H7 (cell line): ENCODE measurements at regions not wholly inside any gene's neighbourhood (a gene's known extent, or its start where the extent isn't known, plus 50 kb on each side); places are given as distances from the start of the nearest gene placed in this dataset.
"Not testable (repeated sequence)": the region's sequence is repeated elsewhere in the genome, so short reads cannot be mapped to it uniquely, and the experiment has no call there.

Source experiments
- DNase-seq: peaks from one replicate; pipeline ENCODE4 v3.0.0; 2012
- H3K27me3 ChIP-seq: 2 replicates; pipeline ENCODE4 v1.6.0; 2011; ENCODE audit warnings: mild to moderate bottlenecking, low read length; ENCODE audit not compliant: control insufficient read depth, insufficient read depth
- H3K36me3 ChIP-seq: replicated peaks from 2 replicates; pipeline ENCODE4 v1.5.1; 2011; ENCODE audit warnings: low read length; ENCODE audit not compliant: control insufficient read depth, insufficient read depth
- H3K4me3 ChIP-seq: 2 replicates; pipeline ENCODE4 v1.5.1; 2011; ENCODE audit warnings: low read depth, mild to moderate bottlenecking, control low read depth, low read length, moderate library complexity; ENCODE audit not compliant: insufficient read depth

DNA sequence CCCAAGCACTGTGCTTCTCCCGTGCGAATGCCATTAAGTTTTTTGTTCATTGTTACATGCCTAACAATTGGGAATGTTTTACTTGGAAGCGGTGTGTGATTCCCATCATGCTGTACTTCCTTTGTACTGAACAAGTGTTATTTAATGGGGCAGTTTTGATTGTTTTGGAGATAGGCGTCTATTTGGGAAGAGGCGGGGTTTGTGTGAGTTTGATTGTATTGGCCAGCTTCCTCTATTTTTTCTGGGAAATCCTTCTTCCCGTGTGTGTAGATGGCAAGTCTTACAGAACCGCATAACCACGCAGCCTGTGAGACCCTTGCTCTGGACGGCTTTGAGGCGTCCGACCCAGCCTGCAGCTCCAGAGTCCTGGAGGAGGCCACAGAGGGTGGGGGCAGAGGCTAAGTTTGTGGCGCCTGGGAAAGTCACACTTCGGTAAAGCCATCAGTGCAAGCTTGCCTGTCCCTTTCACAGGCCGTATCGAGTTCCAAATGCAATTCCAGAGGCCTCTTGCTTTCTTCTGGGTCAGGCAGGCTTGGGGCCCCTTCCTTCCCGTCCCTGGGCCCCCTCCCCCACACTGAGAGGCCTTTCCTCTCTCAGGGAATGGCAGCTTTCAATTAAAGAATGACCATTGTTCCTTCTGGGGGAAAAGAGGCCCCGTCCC, 210.3 kb downstream of the TOMM20 start:
- Histone ChIP-seq H3K27me3 (peaks cover 4% of the 10 kb centered on the region; the same call in 1 of the 2 replicates), H3K36me3 (no peaks in the 10 kb centered on the region), H3K4me3 (no peak overlapping the region)
- peak; percentile 60 for DNase-seq

DNA sequence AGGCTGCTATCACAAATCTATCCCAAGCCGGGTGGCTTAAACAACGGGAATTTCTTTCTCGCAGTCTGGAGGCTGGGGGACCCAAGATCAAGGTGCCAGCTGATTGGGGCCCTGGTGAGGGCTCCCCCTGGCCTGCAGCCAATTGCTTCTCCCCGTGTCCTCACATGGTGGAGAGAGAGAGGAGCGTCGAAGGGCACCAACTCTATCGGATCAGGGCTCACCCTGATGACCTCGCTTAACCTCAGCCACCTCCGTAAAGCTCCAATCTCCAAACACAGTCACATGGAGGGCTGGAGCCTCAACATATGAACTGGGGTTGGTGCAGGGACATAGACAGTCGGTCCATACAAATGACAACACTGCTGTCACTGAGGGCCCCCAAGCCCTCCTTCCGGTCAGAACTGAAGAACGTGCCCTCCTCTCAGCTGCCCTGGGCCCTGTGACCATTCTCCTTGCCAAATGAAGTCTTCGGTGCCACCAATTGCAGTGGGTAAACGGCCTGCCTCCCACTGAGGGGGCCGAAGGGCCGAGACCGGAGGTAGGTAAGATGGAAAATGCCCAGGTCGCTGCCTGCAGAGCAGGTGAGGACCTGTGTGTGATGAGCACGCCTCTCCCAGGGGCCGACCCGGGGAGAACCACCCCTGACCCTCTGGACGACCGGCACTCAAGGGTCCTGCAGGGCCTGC, 211.0 kb downstream of the TOMM20 start:
- Histone ChIP-seq H3K36me3 (no peaks in the 10 kb centered on the region), H3K4me3 (no peak overlapping the region), H3K27me3 (peaks cover 4% of the 10 kb centered on the region; the same call in 1 of the 2 replicates)
- DNase-seq, result no peak

DNA sequence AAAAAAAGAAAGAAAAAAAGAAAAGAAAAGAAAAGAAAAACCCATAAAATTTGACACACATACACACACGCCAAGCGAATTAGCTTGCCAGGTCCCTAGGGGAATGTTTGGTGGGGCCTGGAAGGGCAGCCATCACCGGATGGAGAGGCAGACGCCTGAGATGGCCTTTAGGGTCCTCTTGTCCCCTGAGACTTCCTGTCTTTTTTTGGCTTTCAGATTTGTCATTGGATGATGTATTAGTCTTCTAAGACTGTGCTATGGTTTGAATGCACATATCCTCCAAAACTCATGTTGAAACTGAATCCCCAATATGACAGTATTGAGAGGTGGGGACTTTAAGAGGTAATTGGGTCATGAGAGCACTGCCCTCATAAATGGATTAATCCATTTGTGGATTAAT, 211.8 kb downstream of the TOMM20 start:
- Histone ChIP-seq H3K27me3 (peaks cover 4% of the 10 kb centered on the region; the same call in 1 of the 2 replicates), H3K4me3 (no peak overlapping the region), H3K36me3 (no peaks in the 10 kb centered on the region)
- DNase-seq, result no peak

DNA sequence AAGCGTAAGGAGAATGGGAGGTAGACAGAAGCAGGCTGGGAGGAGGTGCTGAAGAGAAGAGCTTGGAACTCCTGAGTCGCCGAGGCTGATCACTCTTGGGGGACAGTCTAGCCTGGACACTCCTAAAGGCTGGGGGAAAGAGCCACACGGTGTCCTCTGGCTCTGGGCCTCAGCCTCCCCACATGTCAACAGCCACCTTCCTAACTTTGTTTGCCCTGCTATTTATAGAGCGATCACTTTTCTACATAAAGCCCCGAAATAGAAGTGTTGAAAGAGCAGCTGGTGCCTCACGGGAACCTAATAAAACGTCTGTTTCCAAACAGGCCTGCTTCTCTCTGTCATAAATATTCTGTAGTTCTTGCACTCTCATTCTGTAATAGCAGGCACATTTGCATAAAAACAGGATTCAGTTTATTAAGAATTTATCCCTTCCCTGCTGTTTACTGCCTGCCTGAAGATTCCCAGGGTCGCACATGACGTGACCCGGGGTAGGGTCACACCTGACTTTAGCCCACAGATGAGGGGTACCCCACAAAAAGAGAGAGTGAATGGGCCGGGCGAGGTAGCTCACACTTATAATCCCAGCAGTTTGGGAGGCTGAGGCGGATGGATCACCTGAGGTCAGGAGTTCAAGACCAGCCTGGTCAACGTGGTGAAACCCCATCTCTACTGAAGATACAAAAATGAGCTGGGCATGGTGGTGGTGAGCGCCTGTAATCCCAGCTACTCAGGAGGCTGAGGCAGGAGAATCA, 212.5 kb downstream of the TOMM20 start:
- Histone ChIP-seq H3K27me3 (peaks cover 4% of the 10 kb centered on the region; the same call in 1 of the 2 replicates), H3K36me3 (no peaks in the 10 kb centered on the region), H3K4me3 (no peak overlapping the region)
- DNase-seq, result no peak

DNA sequence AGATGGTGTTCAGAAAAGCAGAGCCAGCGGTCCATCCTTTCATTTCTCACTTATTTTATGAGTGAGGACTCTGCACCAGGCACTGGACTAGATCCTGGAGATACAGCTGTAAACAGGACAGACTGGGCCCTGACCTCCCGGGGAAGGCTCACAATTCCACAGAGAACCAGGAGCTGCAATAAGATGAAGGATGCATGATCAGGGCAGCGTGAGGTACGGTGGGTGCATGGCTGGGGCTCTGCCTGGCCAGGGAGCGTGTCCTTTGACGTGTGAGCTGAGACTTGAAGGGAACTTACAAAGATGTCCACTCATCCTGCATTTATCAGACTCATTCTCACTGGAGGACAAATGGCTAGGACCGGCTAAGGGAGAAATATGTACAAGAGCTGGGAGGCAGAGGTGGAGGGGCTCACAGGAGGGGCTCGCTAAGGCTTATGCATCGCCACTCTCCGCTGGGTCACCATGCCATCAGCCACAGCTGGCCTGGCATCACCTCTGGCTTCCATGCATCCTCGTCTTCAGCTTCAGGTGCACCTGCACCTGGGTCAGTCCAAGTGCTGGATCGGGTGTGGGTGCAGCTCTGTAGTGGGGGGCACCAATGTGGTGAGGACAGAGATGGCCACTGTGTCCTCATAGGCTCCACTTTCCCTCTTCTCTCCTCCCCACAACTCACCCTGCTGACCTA, 213.9 kb downstream of the TOMM20 start:
- H3K4me3 ChIP-seq, result no peak overlapping the region
- no peaks in the 10 kb centered on the region for H3K36me3 ChIP-seq
- DNase-seq, result no peak
- H3K27me3 ChIP-seq, result peaks cover 4% of the 10 kb centered on the region; the same call in 1 of the 2 replicates

DNA sequence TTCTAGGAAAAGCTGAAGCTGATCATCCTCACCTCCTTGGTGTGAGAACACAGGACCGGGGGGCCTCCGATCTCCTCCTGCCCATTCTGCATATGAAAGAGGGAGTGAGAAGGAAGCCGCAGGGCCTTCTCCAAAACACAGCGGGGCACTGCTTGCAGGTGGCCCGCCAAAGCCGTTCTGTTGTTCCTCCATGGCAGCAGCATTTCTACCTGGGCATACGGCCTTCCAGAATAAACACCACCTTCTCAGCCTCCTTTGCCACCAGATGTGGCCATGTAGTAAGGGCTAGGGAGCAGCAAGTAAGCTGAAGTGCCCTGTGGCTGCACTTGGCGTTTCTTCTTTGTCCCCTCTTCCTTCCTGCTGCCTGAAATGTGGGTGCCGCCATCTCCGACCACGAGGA, 214.9 kb downstream of the TOMM20 start:
- peak; percentile 57 for DNase-seq
- H3K36me3 ChIP-seq, result no peaks in the 10 kb centered on the region
- H3K27me3 ChIP-seq, result peaks cover 4% of the 10 kb centered on the region; the same call in 1 of the 2 replicates
- no peak overlapping the region for H3K4me3 ChIP-seq

DNA sequence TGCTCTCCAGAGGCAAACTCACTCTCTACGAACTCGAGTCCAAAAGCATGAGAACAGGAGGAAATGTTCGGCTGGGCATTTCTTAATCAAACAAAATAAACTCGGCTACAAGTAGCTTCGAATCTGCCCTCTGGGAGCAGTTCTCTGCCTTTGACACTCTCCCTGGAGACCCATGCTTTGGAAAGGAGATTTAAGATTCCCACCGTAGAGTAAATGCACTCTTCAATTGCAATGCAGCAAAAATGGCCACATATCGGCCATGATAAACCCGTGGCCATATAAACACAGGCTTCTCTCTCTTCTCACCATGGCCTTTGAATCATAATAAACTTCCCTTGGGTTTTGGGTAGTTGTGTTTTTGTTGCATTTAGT, 215.4 kb downstream of the TOMM20 start:
- Histone ChIP-seq H3K36me3 (no peaks in the 10 kb centered on the region), H3K27me3 (peaks cover 4% of the 10 kb centered on the region; the same call in 1 of the 2 replicates), H3K4me3 (no peak overlapping the region)
- DNase-seq, result no peak

DNA sequence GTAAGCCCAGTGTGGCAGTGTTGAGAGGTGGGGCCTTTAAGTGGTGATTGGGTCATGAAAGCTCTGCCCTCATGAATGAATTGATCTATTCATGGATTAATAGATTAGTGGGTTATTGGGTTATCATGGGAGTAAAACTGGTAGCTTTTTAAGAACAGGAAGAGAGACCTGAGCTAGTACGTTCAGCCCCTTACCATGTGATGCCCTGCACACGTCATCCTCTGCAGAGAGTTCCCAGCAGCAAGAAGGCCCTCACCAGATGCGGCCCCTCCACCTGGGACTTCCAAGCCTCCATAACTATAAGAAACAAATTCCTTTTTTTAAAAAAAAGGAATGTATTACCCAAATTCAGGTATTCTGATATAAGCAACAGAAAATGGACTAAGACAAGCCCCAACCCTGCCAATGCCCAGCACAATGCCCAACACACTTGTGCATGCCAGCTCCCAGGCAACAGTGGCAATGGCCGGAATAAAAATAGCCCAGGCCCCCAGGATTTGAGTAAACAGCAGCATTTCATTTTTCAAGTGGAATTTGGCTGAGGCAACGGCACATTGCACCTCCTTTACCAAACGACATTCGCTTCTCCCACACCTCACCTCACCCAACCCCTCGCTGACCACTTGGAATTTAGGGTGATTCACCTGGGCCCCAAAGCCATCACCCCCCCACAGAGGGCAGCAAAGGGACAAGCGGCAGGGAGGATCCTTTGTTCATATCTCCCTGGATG, 215.9 kb downstream of the TOMM20 start:
- no peaks in the 10 kb centered on the region for H3K36me3 ChIP-seq
- peak; percentile 65 for DNase-seq
- H3K27me3 ChIP-seq, result peaks cover 4% of the 10 kb centered on the region; the same call in 1 of the 2 replicates

DNA sequence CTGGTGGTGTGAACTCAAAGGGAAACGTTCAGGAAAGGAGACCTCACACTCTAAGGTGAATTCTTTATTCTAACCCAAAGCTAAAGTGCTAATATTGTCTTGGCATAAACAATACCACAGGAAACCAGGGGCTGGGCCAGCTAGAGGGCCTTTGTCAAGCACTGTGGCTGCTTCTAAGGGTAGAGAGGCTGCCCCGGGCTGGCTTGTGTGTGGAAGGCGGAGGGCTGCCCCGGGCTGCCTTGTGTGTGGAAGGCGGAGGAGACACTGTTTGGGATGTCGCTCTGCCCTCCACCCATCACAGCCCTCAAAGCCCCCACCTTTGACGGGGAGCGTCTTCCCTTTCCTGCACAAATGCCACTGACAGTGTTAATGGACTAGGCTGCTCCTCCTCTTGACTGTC, 216.8 kb downstream of the TOMM20 start:
- Histone ChIP-seq H3K27me3 (peaks cover 4% of the 10 kb centered on the region; the same call in 1 of the 2 replicates), H3K36me3 (no peaks in the 10 kb centered on the region), H3K4me3 (no peak overlapping the region)
- DNase-seq, result peak; percentile 48

More for the DNA sequence above, 215.9 kb downstream of the TOMM20 start:
- no peak overlapping the region for H3K4me3 ChIP-seq

DNA sequence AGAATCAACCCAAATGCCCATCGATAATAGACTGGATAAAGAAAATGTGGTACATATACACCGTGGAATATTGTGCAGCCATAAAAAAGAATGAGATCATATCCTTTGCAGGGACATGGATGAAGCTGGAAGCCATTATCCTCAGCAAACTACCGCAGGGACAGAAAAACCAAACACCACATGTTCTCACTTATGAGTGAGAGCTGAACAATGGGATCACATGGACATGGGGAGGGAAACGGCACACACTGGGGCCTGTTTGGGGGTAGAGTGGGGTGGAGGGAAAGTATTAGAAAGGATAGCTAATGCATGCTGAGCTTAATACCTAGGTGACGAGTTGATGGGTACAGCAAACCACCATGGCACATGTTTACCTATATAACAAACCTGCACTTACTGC, 217.5 kb downstream of the TOMM20 start:
- H3K36me3 ChIP-seq, H3K27me3 ChIP-seq, H3K4me3 ChIP-seq, DNase-seq: not testable (repeated sequence)

DNA sequence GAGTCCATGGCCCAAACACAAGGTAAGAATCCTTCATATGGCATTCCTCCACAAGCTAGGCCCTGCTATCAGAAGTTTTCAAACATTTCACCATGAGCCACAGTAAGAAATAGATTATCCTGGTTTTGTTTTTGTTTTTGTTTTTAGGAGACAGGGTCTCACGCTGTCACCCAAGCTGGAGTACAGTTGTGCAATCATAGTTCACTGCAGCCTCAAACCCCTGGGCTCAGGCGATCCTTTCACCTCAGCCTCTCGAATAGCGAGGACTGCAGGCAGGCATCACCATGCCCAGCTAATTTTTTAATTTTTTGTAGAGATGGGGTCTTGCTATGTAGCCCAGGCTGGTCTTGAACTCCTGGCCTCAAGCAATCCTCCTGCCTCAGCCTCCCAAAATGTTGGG, 218.8 kb downstream of the TOMM20 start:
- Histone ChIP-seq H3K36me3 (no peaks in the 10 kb centered on the region), H3K27me3 (peaks cover 4% of the 10 kb centered on the region; the same call in 1 of the 2 replicates), H3K4me3 (no peak overlapping the region)
- DNase-seq, result no peak

DNA sequence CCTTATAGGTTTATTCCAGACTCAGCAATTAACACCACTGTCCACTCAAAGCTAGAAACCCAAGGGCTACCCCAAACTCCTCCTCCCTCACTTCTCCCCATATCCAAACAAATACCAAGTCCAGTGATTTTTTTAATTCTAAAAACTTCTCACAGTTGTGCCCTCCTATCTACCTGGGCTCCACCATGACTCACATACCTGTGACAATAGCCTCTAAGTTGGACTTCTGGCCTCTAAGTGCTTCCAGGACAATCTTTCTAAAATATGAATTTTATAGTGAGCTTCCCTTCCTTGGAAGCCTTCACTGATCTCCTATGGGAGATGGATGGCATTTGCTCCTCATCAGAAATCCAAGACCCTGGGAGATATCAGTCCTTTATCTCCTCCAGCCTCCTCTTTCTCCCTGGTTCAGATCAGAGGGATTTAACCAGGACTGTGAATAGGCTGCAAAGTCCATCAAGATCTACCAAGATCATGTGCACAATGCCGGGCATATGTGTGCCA, 219.3 kb downstream of the TOMM20 start:
- Histone ChIP-seq H3K4me3 (no peak overlapping the region), H3K36me3 (no peaks in the 10 kb centered on the region), H3K27me3 (no peaks in the 10 kb centered on the region; the same call in 1 of the 2 replicates)
- DNase-seq, result no peak

DNA sequence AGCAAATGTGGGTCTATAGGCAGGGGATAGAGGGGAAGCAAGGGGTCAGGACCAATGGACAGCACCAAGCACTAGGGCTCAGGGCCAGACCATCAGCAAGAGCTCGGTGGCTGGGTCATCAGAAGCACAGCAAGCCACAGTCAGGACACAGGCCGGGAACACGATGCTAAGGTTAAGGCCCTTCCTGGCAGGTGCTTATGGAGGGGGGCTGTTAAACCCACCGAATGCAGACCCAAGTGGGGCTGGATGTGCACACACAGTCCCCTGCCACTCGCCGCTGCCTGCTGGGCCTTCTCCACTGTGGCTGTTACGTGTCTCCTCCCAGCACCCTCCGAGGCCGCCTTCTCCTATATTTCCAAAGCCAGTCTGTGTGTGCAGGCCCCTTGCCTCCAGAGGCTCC, 220.1 kb downstream of the TOMM20 start:
- no peak for DNase-seq
- H3K27me3 ChIP-seq, result no peaks in the 10 kb centered on the region; the same call in 1 of the 2 replicates
- no peaks in the 10 kb centered on the region for H3K36me3 ChIP-seq
- no peak overlapping the region for H3K4me3 ChIP-seq
